NCI-H510A (cell line): ENCODE measurements at regions not wholly inside any gene's neighbourhood (a gene's known extent, or its start where the extent isn't known, plus 50 kb on each side); places are given as distances from the start of the nearest gene placed in this dataset.
"Not testable (repeated sequence)": the region's sequence is repeated elsewhere in the genome, so short reads cannot be mapped to it uniquely, and the experiment has no call there.

Experiments
- DNase-seq: peaks from one replicate; lab custom pipeline; 2025; lab: John Stamatoyannopoulos, UW

DNA sequence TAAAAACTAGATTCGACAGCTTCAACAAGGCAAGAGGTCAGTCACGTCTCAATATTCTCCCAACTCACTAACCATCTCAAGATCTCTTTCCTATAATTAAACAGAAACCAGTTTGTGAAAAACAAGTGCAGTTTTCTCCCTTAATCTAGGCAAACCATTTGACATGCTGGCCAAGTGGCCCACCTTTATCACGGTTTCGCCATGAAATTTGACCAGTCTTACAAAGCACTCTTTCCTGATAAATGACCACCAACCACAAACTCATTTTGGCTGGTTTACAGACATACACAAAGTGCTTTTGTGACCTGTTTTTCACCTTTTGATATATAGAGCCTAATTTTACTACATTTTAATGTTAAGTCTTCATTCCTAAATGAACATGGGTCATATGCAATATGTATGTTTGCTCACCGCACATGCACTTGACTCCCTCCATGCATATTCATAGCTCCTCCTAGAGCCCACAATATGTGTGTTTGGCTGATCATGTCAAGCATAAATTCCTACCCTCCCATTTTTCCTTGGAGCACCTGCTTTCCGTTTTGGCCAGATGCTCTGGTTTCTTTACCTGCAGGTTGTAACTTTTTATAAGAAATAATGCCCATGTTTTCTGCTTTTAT is 385.1 kb downstream of the RAD51AP2 start:
- DNase-seq = no peak

DNA sequence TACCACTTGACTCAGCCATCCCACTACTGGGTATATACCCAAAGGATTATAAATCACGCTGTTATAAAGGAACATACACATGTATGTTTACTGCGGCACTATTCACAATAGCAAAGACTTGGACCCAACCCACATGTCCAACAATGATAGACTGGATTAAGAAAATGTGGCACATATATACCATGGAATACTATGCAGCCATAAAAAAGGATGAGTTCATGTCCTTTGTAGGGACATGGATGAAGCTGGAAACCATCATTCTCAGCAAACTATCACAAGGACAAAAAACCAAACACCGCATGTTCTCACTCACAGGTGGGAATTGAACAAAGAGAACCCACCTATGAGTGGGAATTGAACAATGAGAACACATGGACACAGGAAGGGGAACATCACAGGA is 387.6 kb downstream of the RAD51AP2 start:
- DNase-seq = not testable (repeated sequence)

DNA sequence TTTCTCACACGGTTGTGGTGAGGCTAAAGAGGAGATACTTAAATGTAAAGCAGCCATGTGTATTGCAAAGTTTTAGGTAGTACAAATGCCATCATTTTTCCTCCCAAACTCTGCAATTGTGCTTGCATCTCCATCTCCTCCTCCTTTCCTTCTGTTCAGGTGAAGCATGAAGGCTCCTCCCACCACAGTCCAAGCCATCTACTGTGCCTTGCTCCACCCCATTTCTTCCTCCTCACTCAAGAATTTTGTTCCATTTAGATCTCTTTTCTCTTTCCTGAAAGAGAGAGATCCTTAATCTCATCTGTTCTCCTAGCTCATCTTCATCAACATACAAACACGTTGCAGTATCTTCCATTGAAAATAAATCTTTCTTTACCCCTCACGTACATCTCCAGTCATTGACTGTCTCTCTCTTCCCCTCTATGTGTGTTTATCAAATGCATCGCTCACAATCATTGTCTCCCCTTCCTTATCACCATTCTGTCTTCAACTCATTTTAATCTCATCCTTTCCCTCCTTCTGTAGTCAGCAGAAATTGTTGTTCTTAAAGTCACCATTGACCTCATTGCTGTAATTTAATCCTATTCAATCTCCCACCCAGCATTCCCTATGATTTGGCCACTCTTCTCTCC is 392.1 kb downstream of the RAD51AP2 start:
- no peak for DNase-seq

DNA sequence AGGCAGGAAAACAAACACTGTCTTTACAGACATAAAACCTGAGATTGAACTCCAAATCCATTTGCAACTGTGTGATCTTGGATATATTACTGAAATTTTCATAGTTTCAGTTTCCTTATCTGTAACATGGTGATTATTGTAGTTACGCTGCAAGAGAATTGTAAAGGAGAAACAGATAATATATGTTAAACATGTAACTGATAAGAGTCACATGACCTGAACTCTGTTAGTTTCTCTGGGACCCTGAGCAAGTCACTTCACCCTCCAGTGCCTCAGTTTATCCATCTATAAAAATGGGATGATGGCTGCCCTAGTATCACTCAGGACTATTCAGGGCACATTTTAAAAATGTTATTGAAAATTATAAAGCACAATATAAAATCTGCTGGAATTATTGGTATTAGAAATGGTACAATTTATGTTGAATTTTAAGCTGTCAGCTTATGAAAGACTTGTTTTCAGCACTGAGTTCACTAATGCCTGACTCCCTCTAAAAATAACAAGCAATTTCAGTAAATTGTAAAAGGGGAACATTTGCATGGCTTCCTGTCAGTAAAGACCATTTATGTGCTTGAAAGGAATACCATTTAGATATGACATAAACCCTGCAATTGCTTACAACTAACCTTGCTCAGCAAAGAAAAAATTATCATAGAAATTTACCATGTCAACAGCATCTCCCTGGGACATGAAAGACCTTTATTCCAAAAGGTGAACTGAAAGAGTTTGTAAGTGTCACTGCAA is 393.5 kb downstream of the RAD51AP2 start:
- no peak for DNase-seq

DNA sequence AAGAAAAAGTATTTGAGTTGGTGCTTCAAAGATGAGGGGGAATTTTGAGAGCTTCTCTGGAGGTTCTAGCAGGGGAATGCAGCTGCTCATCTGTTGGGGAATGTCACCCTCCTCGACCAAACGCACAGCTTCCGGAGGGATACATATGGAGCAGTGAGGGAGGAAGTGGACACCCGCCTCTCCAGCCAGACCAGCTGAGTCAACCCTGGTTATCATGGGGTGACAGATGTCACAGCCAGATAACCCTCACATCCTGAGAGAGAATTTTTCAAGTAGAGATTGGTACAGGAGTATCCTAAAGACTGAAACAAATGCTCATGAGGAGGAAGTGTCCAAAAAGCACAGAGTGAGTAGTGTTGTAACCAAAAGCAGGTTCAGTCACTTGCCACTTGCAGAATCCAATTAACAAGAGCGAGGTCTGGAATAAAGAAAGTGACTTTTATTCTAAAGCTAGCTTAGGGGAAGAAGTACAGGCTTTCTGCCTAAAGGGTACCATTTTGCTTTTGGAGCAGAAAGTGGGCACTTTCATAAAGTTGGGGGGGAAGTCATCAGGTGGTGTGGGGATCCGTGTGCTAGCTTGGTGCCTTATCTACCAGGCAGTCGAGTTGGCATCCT is 395.2 kb downstream of the RAD51AP2 start:
- no peak for DNase-seq

DNA sequence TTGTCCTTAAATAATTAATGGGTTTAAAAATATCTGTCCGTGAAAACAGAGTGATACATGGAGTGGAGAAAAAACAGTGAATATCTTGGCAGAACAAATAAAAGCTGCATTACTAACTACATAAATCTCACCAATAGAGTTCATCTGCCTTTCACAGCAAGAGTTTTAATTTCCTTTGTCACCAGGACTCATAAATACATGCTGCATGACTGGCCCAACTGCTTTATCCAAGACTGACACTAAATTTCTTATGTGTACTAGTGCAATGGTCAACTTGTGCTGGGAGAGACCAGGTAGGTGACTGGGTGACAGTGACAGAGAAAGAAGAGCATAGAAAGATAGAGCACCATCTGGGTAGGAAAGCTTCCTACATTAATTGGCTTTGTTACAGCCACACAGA is 402.8 kb downstream of the RAD51AP2 start:
- DNase-seq = no peak

DNA sequence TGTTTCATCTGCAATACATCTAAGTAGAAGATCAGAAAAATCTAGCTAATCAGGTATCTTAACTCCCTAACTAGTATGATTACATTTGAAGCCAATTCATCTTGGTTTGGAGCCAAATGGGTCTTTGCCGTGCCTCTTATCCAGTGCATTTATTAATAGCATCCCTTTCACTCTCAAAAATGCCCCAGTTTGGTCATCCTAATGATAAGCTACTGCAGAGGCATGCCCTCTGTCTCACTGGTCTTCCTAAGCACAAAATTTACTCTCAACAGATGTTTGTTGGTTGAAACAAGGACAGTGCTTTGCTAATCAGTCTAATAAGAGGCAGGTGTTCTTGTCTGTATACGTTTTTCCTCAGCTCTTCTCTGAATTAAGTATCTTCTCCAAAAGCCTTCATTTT is 403.2 kb downstream of the RAD51AP2 start:
- DNase-seq = no peak

DNA sequence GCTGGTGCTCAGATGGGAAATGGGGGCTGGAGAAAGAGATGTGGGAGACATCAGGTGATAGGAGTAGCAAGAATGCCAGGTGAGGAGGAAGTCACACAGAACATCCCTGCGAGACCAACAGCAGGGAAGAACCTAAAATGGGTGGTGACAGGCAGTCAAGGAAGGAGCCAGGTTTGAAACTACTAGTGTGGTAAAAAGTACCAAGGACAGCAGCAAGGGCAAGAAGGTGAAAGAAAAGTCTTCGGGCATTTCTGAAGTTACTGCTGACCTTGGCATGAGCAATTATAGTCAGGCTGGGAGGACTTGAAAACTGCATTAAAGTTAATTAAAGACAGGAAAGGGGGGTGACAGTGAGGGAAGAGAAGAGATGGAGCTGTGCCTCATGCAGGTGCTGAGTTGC is 410.4 kb downstream of the RAD51AP2 start:
- DNase-seq = no peak

DNA sequence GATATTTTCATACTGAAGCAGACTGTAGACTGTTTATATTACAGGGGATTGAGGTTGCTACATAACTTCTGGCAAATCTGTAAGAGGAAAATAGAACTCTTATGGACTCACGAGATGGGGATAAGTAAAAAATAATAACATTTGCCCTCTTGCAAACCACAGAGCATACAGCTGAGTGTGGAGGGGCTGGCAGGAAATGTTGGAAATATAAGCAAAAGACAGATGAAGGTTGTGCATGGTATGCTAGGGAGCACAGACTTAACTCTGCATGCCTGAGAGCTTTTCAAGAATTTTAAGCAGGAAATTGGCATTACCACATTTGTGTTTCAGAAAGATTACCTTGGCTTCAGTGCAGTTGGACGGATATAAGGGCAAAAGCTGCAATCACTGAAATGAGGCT is 411.1 kb downstream of the RAD51AP2 start:
- no peak for DNase-seq

DNA sequence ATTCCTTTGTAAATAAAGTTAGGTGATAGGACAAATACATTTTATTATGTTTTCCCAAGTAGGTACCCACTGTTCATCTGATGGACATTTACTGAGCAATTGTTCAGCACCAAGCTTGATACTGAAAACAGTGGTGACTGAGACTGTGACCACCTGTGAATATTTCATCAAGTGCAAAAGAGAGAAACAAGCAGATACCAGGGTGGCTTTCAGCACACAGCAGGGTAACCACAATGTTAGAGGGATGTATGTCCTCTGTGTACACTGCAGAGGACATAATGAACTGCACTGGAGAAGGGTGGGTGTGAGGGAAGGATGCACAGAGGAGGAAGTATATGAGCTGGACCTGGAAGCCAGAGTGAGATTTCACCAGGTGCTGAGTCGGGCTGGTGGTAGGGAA is 411.8 kb downstream of the RAD51AP2 start:
- DNase-seq = no peak

DNA sequence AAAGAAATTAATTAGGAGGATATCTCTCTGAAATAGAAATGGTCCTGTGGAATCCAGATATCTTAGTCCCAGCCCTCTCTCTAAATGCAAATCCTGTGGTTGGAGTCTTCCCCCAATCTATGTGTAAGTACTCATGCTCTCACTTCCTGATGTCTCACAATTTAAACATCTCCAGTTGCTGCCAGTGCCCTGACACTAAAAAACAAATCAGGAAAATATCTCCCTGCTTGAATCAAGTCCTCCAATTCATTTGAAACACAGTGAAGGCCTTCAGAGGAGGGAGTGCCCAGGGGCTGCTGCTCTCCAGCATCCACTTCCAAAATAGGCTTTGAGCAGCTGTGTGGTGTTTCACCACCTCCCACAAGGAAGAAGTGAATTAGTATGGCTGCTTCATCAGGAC is 413.8 kb downstream of the RAD51AP2 start:
- no peak for DNase-seq

DNA sequence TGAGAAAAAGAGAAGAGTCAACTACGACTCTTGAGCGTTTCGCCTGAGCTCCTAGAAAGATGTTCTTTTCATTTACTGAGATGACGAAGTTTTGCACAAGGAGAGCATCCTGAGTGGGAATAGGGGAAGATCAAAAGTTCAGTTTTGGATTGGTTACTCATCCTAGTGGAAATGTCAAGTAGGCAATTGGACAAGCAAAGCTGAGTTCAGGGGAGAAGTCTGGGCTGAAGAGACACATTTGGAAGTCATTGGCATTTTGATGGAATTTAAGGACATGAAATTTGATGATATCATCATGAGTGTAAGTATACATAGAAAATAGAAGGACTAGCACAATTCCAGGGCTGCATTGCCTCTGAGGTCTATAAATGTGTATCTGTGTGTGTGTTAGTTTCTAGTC is 416.6 kb downstream of the RAD51AP2 start:
- no peak for DNase-seq

DNA sequence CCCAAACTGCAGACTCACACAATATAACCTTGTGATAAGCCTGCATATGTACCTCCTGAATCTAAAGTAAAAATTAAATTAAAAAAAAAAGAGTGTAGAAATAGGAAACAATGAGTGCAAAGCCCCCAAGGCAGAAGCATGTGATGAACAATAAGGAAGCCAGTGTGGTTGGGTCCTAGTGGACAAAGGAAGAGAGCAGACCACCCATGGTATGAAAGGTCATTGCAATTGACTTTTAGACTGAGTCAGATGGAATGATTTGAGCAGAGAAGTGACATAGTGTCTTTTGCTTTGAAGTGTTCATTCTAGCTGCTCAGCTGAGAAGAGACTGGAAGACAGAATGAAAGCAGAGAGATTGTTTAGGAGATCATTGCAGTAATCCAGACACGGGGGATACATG is 417.1 kb downstream of the RAD51AP2 start:
- DNase-seq = no peak

DNA sequence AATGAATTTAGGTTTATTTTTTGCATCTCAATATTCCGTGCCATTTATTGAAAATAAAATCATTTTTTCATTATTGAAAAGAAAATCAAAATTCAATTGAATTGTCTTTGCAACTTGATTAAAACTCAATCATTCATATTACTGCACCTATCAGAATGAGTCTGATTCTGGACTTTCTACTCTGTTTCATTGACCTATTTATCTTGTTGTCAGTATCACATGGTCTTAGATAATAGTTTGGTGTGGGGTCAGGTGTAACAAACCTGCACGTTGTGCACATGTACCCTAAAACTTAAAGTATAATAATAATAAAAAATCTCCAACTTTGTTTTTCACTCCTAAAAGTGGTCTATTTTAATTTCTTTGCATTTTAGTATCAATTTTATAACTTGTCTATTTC is 422.9 kb downstream of the RAD51AP2 start:
- no peak for DNase-seq

DNA sequence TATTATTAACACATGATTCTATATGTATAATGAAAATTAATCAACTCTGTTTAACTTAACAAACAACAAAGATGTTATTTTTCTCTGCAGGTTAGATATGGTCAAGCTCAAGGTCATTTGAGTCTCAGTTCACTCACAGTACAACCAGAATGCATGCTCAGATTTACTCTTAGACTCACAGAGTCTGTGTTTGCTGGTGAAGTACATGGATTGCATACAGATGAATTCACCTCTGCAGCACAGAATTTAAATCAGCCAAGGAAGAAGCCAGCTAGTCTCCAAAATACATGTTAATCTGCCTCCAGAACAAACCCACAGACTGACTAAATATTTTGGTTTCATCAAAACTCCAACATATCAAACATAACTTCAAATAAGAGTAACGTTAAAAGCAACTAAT is 424.5 kb downstream of the RAD51AP2 start:
- DNase-seq = no peak

DNA sequence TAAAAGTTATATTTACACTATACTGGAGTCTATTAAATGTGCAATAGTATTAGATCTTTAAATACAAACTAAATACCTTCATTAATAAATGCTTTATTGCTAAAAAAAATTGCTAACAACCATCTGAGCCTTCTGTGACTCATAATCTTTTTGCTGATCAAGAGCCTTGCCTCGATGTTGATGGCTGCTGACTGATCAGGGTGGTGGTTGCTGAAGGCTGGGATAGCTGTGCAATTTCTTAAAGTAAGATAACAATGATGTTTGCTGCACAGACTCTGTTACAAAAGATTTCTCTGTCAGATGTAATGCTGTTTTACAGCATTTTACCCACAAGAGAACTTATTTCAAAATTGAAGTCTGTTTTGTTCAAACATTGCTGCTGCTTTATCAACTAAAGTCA is 421.4 kb upstream of the CYRIA start:
- DNase-seq = no peak

DNA sequence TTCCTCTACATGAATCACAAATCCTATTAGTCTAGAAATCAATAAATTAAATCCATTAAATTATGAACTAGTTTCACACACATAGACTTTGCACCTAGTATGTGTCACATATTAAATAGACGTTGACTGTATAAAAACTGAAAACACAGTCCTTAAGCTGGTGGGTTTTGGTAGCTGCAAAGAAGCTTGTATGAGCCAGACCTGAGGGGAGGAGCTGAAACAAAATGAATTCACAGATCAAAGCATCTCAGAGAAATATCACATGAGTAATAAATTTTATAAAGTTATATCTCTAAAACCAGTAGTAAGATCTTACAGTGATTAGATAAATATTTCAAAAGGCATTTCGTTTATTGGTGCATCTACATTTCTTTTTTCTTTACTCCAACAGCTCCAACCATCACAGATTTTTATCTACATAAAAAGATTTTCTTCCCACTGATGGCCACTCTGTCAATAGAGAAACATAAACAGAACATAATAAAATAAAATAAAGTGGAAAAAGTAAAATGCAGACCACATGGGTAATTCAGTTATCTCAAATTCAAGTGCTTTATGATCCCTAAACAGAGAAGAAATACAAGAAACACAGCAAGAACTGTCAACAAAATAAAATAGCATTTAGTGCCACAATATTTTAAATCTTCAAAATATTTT is 420.0 kb upstream of the CYRIA start:
- DNase-seq = no peak

DNA sequence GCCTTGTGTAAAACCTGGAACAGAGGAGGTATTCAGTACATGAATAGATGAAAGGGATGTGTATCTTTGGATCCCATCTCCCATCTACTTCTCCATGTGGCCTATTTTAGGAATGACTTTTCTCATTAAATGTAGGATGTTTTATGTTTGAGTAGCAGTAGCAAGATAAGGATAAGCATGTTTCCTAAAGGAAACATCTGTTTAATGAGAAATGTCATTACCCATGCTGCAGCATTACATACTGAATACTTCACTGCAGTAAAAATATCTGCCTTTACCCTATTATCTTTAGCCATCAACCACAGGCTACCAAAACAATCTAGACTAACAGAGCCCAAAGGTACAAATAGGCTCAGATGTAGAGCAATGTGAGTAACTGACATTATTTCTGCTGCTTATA is 419.2 kb upstream of the CYRIA start:
- no peak for DNase-seq

DNA sequence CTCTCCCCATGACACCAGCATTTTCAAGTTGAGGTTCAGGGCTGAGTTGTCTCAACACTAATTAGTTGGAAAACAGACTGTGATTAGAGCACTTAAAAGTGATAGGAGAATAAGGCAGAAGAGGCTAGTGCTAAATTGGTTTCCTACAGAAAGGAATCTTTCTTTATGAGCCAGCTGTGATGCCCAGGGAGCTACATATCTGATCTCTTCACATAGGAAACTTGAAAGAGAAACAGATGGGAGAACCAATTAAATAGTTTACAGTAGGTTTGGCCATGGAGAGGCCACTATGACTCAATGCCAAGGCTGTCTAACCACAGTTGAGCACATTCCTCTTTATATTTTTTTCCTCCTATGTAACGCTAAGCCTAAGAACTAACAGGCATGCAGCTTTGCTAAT is 418.3 kb upstream of the CYRIA start:
- no peak for DNase-seq

DNA sequence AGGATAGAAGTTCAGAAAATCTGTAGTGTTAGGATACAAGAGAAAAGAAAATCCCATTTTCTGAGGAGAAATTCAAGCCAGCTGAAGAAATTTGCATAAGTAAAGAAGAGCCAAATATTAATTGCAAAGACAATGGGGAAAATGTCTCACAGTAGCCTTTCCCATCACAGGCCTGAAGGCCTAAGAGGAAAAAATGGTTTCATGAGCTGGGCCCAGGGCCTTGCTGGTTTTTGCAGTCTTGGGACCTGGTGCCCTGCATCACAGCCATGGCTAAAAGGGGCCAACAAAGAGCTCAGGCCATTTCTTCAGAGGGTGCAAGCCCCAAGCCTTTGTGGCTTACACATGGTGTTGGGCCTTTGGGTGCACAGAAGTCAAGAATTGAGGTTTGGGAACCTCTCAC is 413.6 kb upstream of the CYRIA start:
- no peak for DNase-seq

DNA sequence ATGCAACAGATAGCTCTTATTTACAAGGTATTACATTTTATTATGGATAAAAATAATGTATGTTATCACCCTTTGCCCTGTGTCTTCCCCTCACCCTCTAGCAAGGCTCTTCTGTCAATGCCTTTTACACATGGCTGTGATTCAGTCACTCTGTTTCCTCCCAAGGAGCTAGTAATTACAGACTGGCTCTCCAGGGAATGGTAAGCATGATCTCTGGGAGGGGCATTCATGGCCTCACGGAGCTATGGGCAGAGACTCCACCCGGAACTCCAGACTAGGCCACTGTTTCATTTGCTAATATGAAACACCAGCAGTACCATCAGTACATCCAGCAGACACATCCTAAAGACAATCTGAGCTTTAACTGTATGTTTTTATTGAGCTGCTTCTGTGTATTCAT is 410.9 kb upstream of the CYRIA start:
- DNase-seq = no peak

DNA sequence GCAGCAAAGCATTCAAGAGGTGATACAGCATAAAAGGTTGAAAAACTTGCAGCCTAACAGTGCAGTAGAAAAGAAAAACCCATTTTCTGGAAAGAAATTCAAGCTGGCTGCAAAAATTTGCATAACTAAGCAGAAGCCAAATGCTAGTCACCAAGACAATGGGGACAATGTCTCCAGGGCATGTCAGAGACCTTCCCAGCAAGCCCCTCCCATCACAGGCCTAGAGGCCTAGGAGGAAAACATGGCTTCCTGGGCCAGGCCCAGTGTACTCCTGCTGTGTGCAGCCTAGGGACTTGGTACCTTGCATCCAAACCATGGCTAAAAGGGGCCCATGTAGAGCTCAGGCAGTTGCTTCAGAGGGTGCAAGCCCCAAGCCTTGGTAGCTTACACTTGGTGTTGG is 405.1 kb upstream of the CYRIA start:
- DNase-seq = no peak

DNA sequence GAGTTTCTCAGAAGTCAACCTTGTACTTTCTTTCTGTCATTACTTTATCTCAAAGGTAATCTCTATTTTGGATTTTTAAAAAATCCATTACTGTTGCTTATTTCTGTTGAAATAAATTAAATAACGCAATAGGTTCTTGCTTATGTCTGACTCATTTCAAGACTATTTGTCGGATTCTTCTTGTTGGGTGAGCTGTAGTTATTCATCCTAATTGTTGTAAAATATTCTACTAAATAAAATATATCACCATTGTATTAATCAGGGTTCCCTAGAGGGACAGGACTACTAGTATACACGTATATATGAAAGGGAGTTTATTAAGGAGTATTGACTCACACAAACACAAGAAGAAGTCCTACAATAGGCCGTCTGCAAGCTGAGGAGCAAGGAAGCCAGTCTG is 403.9 kb upstream of the CYRIA start:
- no peak for DNase-seq
